Fibroblast of gingiva (primary cell): ENCODE measurements at regions not wholly inside any gene's neighbourhood (a gene's known extent, or its start where the extent isn't known, plus 50 kb on each side); places are given as distances from the start of the nearest gene placed in this dataset.
"Not testable (repeated sequence)": the region's sequence is repeated elsewhere in the genome, so short reads cannot be mapped to it uniquely, and the experiment has no call there.

Experiments
- DNase-seq: peaks from one replicate; pipeline ENCODE4 v3.0.0-alpha.2; 2011; ENCODE audit warnings: low read depth

DNA sequence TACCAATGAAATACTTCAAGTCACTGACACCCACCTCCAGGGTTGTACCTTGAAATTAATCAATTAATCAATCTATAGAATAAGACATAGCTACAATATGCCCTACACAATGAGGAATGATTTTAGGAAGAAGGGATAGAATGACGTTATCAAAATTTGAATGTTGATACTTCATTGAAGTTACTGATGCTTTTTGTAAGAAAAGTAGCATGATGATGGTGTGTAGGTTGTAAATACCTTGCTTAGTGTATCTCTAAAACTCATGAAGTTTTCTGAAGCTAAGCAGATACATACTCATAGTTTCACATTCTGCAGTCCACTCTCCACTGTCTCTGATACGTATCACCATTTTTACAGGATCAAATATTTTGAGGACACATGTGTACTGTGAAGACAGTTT, 670.4 kb upstream of the GOT2 start:
- no peak for DNase-seq

DNA sequence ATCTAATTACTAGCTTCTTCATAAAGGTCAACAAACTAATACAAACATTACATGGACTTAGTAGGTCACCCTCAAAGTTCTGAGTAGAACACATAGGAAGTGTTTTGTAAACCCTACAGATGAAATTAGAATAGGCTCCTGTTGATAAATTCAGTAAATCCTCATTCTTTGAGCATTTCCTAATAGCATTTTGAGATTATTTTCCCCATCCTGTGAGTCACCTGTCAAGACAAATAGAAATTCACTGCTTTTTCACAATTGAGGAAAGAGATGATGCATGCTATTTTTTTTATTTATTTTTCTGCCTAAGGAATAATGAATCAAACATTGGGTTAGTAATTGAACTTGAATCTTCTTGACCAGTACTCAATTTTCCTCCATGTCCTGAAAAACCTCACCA, 666.7 kb upstream of the GOT2 start:
- no peak for DNase-seq

DNA sequence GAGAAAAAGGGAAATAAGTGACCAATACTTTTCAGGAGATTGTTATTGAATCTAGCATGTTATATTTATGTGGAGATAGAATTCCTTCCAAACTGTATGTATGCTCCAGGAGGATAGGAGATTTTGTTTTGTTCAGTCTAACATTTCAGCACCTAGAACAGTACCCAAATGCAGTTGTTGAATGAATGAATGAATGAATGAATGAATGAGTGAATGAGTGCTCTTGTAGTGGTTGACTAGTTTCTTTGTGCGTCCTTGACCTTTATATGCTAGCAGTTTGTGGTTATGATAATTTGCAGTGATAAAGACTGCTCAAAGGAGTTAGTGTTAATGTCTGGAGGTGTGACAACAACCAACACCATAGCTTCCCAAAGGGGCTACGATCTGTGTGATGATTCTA, 663.5 kb upstream of the GOT2 start:
- DNase-seq: no peak

DNA sequence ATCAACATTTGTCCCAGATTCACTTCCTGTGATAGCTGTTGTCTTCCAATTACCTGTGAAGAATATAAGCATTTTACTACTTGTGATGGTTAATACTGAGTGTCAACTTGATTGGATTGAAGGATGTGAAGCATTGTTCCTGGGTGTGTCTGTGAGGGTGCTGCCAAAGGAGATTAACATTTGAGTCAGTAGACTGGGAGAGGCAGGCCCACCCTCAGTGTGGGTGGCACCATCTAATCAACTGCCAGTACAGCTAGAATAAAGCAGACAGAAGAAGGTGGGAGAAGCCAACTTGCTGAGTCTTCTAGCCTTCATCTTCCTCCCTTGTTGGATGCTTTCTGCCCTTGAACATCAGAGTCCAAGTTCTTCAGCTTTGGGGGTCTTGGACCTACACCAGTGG, 660.4 kb upstream of the GOT2 start:
- DNase-seq: no peak

DNA sequence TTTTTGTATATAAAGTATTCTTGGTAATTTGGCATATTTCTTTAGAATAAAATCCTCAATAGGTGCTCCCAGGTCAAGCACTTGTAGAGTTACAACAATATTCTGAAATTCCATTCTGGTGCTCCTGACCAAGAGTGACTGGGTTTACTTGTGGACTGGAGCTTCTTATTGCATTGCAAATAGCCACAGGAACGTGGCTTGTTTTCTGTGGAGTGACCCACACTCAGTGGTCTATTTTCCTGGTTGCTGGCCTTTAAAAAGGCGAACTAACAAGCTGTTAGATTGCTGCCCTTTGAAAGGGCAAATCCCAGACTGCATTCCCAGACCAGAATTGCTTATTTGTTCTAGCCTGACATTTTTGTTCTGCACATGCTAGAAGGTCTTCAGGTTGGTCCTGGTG, 658.8 kb upstream of the GOT2 start:
- DNase-seq: no peak

DNA sequence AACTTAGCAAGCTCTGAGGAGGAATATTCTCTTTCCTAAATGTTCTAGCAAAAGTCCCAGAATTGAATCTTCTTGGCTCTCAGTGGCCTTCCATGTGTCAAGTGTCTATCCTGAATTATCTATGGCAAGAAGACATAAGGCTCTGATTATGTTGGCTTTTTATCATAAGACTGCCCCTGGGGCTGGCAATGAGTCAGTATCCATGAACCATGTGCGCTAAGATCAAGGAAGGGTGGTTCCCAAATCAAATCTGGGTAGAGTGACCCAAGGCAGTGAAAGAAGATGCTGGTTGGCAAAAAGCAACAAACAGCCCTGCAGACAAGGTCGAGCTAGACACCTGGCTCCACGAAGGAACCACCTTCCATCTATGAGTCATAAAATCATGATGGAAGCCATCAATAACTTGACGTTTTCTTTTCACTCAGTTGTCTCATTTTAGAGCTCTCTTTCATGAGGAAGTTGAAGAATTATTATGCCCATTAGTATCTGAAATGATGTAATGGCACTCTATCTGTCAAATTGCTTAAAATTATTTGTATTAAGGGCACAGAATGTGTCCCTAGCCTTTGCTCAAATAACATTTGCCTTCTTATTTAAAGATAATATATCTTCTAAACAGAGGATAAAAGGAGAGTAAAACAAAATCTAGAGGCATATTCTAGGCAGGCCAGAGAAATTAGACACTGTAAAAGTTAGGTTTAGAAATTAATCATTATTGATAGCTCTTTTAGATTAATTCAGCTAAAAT, 657.7 kb upstream of the GOT2 start:
- DNase-seq: no peak

DNA sequence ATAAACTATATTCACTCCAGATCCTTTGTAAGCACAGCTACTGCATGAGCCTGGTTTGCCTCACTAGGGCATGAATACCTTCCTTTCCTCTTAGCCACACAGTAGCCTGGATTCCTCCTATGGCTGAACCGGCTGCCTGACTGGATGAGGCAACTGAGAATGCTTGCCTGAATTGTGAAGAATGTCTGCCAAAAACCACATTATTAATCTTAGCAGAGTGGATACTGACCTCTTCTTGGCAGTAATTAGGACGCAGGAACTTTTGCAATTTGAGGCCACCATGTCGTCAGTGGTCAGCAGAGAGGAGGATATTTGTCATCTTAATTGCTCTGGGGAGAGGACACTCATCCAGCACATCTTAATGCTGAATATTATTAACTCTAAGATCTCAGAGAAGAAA, 651.8 kb upstream of the GOT2 start:
- DNase-seq: peak; percentile 90

DNA sequence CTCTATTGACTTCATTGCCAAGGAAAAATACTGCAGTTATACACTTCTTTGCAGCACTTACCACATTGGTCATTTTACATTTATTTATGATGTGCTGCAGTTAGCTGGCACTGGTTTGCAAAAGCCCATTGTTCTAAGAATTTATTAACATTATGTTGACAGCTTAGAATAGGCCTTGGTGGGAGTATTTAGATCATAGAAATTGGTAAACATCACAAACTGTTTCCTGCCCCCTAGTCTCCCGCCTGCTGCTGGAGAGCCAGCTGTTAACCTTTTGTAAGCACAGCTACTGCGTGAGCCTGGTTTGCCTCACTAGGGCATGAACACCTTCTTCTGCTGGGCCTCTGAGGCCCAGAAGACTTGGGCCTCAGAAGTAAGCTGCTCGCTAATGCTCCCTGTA, 651.4 kb upstream of the GOT2 start:
- DNase-seq: no peak

DNA sequence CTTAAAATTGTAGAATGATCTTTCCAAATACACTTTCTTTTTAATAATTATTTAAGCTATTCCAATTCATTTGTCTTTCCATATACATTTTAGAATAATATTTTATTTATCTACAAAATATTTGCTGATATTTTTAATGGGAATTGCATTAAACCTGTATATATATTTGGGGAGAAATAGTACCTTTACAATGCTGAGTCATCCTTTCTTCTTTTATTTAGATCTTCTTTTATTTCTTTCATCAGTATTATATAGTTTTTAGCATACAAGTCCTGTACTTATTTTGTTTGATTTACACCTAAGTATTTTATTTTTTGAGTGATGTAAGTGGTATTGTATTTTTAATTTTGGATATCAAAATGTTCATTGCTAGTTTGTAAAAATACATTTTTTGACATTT, 639.5 kb upstream of the GOT2 start:
- DNase-seq: no peak

DNA sequence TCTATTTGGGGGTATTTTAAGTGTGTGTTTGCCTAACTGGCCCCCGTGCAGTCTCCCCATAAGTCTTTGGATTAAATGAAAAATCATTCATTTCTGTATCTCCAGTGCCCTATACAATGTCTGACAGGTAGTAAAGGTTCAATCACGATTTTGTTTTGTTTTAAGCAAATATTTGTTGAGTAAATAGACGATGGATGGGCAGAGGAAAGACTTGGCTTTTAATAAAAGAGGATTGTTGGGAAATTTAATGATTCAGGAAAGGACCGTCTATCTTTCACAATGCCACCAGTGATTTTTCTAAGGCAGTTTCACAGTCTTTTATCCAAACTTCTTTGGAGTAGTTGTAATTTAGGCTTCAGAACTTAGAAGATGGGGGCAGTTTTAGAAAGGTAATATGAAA, 636.6 kb upstream of the GOT2 start:
- DNase-seq: no peak

DNA sequence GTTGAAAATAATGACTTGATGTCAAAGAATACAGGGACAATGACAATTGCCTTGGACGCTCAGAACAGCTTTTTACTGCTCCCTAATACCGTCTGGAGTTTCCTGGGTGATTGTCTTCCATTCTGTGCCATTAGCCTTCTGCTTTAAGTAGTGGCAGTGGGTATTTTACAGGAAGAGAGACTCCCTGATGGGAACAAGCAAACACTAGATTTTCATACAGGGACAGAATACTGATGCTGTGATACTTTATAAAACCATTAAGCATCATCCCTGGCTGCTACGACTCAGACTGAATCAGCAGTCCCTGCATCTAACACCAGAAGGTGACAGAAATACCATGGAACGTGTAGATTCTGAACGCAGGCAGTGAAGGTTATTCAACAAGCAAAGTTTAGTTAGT, 635.4 kb upstream of the GOT2 start:
- DNase-seq: no peak

DNA sequence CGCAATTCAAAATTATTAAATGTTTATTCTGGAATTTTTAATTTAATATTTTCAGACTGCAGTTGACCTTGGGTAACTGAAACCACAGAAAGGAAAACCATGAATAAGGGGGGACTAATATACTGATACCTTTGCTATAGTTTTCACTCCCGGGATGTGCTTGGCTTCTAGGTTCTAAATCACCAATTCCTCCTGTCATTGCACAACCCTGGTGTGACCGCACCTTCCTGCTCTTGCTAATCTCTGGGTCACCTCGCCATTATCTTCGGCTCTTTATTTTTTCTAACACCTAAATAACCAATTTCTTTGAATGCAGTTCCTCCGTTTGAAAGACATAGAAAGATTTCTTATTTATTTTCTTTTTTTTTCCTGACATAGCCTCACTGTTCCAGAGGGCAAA, 634.5 kb upstream of the GOT2 start:
- DNase-seq: no peak

DNA sequence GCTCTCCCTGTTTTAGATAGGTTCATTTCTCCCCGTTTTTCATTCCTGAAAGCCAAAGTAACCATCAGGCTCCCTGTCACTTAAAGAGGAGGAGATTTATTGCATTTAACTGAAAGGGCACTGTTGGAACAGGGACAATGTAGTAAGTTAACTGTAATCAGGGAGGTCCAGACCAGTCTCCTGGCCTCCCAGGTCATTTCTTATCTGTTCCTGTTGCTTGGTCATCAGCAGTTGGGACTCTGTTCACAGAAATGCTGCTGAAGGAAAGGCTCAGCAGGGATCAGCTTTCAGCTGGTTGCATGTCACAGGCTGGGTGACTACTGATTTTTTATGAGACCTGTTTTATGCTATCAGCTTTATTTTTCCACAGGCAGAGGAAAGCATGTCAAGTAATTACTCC, 622.6 kb upstream of the GOT2 start:
- DNase-seq: no peak

DNA sequence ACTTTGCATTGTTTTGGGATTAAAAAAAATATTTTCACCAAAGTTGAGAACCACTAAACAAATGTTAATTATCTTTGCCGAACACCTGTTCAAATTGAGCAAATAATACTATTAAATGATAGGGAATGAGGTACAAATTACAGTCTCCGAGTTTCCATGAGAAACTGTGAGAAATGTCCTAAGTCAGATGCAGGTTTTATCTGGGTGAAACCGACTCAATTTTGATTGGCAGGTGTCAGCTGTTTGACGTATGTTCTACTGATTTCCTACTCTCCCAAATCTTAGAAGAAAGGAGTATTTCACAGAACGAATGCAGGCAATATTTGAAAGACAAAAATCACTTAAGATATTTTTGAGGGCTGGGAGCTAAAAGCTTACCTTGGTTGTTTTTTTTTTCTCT, 622.0 kb upstream of the GOT2 start:
- DNase-seq: no peak

DNA sequence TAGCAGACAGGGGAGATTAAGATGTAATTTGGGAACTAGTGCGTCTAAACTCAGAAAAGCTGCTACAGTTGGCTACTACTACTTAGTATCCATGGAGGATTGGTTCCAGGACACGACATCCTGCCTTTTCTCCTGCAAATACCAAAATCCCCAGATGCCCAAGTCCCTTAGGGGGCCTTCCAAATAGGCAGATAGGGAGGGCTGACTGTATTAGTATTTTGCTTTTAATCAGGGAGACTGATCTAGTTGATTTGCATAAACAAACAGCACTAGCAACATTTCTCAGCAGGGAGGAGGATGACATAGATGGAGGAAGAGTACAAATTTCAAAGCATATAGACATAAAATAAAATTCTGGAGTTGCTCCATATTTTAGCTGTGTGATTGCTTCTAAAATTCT, 621.6 kb upstream of the GOT2 start:
- DNase-seq: no peak

DNA sequence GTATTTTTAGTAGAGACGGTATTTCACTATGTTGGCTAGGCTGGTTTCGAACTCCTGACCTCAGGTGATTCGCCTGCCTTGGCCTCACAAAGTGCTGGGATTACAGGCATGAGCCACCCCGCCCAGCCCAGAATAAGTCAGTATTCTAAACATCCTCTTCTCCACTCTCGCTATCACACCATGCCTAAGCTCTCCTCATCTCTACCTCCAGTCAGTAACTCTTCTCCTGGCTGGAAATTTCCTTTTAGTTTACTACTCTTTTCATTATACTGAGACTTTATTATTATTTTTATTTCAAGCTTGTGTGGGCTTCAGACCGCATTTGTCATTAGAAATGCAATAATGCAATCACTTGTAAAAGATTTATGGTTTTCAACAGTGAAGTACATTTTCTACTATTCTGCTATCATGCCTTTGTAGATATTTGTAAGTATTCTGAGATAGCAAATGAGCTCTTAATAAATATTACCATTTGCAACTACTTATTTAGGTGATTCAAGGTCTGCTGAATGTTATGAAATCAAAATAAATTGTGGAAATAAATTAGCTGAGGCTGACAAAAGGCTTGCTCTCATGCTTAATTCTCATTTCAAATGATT, 617.3 kb upstream of the GOT2 start:
- no peak for DNase-seq

DNA sequence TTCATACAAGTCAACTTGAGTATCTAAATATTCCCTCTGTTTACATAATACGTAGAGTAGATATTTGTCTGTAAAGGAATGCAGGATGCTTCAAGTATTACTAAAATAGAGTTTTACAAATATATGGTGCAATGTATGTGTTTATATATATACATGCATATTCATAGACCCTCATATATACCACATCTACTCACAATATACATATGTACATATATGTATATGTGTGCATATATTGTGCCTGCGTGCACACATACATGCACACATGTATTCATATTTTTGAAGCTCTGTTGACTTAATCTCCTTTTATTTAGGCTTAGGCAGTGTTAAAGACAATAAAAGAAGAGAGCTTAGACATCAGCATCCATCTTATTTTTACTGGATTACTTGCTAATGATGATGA, 616.6 kb upstream of the GOT2 start:
- no peak for DNase-seq

DNA sequence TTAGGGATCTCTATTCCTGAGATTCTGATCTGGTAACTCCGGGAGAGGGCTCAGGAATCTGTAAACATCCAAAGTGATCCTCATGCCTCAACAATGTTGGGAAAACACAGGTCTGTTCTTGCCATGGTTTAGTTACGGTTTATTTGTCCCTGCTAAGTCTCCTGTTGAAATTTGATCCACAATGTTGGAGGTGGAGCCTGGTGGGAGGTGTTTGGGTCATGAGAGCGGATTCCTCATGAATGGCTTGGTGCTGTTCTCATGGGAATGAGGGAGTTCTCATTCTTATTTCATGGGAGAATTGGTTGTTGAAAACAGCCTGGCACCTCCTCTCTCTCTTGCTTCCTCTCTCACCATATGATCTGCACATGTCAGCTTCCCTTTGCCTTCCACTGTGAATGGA, 608.6 kb upstream of the GOT2 start:
- DNase-seq: no peak

DNA sequence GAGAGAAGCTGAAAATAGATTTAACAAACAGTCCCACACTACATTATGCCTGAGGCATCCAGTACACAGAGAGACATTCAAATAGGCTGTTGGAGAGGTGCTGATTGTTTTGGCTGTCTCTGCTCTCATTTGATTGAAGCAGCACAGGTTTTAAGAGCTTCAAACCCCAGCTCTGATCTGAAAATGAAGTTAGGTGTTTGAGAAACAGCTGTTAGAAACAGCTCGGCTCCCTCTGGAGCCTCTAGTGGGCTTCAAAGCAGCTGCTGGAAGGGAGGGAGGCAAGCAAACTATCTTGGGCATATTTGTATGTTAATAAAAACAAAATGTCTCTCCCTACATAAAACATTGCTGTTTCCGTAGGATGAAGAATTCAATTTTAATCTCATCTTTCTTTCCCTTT, 607.3 kb upstream of the GOT2 start:
- DNase-seq: no peak

DNA sequence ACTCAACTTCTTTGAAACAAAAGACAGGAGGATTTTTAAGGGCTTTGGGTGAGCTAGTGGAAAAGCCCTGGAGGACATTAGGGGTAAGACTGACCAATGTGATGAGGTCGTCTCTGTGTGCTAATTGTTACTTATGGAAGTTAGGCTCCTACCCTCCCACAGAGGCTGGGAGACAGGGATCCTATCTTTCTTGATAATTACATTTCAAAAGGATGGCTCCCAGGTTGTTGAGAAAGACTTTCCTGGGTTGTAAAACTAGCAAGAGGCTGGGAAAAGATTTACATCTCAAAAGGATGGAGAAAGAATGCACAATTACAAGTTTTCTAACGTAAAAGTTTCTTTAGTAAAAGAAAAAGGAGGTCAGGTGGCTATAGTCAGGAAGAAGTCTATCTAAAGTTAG, 605.8 kb upstream of the GOT2 start:
- no peak for DNase-seq

DNA sequence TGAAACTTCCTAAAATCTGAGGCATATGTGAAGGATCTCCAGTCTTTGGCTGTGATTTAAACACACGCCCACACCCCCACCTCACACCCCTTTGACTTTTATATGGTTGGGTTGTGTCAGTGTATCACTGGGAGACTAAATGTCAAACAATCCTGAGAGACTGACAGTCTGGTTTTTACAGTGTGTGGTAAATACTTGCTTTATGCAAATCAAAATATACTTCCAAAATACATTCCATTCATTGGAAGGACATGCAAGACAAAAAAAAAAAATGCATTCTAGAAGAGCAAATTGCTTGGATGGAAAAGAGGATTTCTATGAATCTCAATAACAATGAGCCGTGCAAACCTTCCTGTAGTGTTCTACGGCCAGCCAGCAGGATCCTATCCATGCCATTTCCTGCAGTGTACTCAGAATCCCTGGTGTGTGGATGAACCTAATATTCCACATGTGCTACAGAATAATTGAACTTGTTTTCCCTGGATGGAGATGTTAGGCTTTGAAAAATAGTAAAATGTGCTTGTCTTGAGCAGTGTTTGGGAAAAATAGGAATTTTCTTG, 602.1 kb upstream of the GOT2 start:
- DNase-seq: no peak

DNA sequence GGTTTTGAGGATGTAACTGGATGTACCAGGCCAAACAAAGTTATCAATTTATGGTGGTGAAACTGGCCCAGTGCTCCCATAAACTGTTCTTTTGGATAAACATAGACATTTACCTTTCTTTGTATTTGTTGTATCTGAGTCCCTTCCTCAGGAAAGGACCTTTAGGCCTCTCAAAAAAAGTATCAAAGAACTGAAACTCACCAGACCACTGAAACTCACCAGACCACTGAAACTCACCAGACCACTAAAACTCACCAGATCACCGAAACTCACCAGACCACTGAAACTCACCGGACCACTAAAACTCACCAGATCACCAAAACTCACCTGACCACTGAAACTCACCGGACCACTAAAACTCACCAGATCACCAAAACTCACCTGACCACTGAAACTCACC, 597.6 kb upstream of the GOT2 start:
- not testable (repeated sequence) for DNase-seq

DNA sequence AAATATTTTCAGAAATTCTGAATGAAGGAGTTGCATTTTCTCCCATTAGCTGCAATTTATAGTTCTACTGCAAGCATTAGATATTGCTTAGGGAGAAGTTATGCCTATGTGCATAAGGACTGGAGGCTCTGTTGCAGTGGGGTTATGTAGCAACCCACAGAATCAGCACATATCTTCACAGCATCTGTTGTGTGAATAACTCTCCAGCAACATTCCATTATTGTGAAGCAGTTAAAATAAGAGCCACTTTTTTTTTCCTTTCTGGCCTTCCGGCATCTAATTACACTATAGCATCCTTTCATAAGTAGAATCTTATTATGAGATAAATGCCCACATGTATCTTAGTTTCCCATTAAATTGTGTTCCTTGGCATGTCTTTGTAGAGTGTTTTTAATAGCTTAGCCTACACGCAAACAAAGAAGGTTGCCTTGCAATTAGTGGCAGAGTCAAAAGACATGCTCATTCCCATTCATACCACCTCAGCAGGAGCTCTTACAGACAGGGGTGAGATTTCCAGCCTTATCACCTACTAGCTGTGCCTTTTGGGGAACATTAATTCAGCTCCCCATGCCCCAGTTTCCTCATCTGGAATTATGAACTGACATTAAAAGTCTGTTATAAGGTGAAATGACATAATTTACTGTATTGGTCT, 596.0 kb upstream of the GOT2 start:
- peak; percentile 11 for DNase-seq

DNA sequence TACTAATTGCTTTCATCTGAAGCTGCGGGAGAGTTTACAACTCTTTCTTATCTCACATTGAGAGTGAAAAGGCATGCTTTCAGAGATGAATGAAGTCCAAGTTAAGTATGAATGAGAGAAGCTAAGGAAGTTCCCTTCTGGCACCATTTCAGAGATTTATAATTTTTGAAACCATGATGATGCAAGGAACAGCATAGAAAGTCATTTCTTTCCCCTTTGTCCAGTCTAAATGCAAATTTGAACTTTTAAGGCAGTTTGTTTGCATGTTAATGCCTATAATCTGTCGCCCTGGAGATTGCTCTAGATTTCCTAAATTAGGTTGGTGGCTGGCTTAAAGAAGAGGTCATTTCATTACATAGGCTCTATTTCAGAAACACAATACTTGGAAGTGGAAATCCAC, 594.8 kb upstream of the GOT2 start:
- DNase-seq: no peak
